NB4 (cell line): ENCODE measurements at regions not wholly inside any gene's neighbourhood (a gene's known extent, or its start where the extent isn't known, plus 50 kb on each side); places are given as distances from the start of the nearest gene placed in this dataset.

Experiments used
- POLR2A ChIP-seq: IDR thresholded peaks from 2 replicates; pipeline ENCODE4 v1.6.1; 2011; ENCODE audit warnings: mild to moderate bottlenecking; ENCODE audit not compliant: insufficient read length; ENCODE audit errors: extremely low read depth
- TF ChIP-seq, protein P1 (sequence below): IDR thresholded peaks from one replicate; pipeline ENCODE4 v1.5.1; 2012; ENCODE audit warnings: low read depth, low read length
- TF ChIP-seq, protein P2 (sequence below): IDR thresholded peaks from 2 replicates; pipeline ENCODE4 v1.6.1; 2011; ENCODE audit warnings: low read depth, low read length

DNA sequence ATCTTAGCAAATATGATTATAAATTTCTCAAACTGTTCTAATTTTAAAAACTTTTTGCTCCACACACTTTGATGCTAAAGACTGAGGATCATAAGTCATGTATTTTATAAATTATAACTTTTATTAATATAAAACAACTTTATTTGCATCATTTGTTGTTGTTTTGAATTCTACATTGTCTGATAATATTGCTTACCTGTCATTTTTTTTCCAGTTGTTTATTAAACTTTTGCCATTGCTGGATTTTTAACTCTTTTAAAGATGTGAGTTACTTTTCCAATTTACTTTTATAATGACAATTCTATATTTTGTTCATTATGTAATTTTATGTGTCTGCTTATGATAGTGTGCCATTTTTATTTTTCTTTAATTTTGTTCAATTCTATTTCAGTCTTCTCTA lies 2071.2 kb upstream of the C9orf72 start:
- TF ChIP-seq, protein P1, sequence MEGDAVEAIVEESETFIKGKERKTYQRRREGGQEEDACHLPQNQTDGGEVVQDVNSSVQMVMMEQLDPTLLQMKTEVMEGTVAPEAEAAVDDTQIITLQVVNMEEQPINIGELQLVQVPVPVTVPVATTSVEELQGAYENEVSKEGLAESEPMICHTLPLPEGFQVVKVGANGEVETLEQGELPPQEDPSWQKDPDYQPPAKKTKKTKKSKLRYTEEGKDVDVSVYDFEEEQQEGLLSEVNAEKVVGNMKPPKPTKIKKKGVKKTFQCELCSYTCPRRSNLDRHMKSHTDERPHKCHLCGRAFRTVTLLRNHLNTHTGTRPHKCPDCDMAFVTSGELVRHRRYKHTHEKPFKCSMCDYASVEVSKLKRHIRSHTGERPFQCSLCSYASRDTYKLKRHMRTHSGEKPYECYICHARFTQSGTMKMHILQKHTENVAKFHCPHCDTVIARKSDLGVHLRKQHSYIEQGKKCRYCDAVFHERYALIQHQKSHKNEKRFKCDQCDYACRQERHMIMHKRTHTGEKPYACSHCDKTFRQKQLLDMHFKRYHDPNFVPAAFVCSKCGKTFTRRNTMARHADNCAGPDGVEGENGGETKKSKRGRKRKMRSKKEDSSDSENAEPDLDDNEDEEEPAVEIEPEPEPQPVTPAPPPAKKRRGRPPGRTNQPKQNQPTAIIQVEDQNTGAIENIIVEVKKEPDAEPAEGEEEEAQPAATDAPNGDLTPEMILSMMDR: no peak
- no peak for TF ChIP-seq POLR2A
- TF ChIP-seq, protein P2, sequence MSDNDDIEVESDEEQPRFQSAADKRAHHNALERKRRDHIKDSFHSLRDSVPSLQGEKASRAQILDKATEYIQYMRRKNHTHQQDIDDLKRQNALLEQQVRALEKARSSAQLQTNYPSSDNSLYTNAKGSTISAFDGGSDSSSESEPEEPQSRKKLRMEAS: no peak
